Fibroblast of skin of back (primary cell): ENCODE measurements at regions not wholly inside any gene's neighbourhood (a gene's known extent, or its start where the extent isn't known, plus 50 kb on each side); places are given as distances from the start of the nearest gene placed in this dataset.
"Not testable (repeated sequence)": the region's sequence is repeated elsewhere in the genome, so short reads cannot be mapped to it uniquely, and the experiment has no call there.

Experiments used
- DNase-seq: peaks from one replicate; pipeline ENCODE4 v3.0.0-alpha.2; 2013

GRCh38 chr11:115999437-115999836 is 495.2 kb upstream of the CADM1 start:
- no peak for DNase-seq

- no peak for DNase-seq
Measured at GRCh38 chr11:115996808-115997188, 492.6 kb upstream of the CADM1 start.

- no peak for DNase-seq
Measured at GRCh38 chr11:115996125-115996807, 492.1 kb upstream of the CADM1 start.

- DNase-seq = no peak
Measured at GRCh38 chr11:115993590-115993989, 489.4 kb upstream of the CADM1 start.

GRCh38 chr11:115990004-115990447 is 485.8 kb upstream of the CADM1 start:
- peak; percentile 7 for DNase-seq

- no peak for DNase-seq
Measured at GRCh38 chr11:115985896-115986295, 481.7 kb upstream of the CADM1 start.

- DNase-seq = no peak
Measured at GRCh38 chr11:115984228-115984627, 480.0 kb upstream of the CADM1 start.

- DNase-seq = no peak
Measured at GRCh38 chr11:115982666-115983065, 478.5 kb upstream of the CADM1 start.

- no peak for DNase-seq
Measured at GRCh38 chr11:115981814-115982471, 477.7 kb upstream of the CADM1 start.

GRCh38 chr11:115981104-115981481 is 476.9 kb upstream of the CADM1 start:
- no peak for DNase-seq

GRCh38 chr11:115980337-115981103 is 476.3 kb upstream of the CADM1 start:
- no peak for DNase-seq

GRCh38 chr11:115974703-115975102 is 470.5 kb upstream of the CADM1 start:
- no peak for DNase-seq

GRCh38 chr11:115967203-115967602 is 463.0 kb upstream of the CADM1 start:
- not testable (repeated sequence) for DNase-seq

GRCh38 chr11:115965767-115966504 is 461.7 kb upstream of the CADM1 start:
- DNase-seq = no peak

- DNase-seq = no peak
Measured at GRCh38 chr11:115964091-115964490, 459.9 kb upstream of the CADM1 start.

- DNase-seq = no peak
Measured at GRCh38 chr11:115963156-115963555, 458.9 kb upstream of the CADM1 start.

- DNase-seq = no peak
Measured at GRCh38 chr11:115961159-115962003, 457.2 kb upstream of the CADM1 start.

- no peak for DNase-seq
Measured at GRCh38 chr11:115959081-115959486, 454.9 kb upstream of the CADM1 start.

GRCh38 chr11:115958089-115959000 is 454.1 kb upstream of the CADM1 start:
- DNase-seq = no peak

- no peak for DNase-seq
Measured at GRCh38 chr11:115955803-115956202, 451.6 kb upstream of the CADM1 start.

- DNase-seq = no peak
Measured at GRCh38 chr11:115950660-115951059, 446.4 kb upstream of the CADM1 start.
